Psoas muscle (tissue), 7 donors: ENCODE measurements at regions not wholly inside any gene's neighbourhood (a gene's known extent, or its start where the extent isn't known, plus 50 kb on each side); places are given as distances from the start of the nearest gene placed in this dataset.

Experiments
- ATAC-seq, 4 donors: fragments of 200-7000 bp; cut with Tn5 transposase; one replicate each; pipeline ENCODE4 v1.9.1; 2020; ENCODE audit warnings: moderate library complexity in 3 of 4, mild to moderate bottlenecking in 2 of 4
- DNase-seq, 2 donors: peaks; one replicate each; pipeline ENCODE4 v3.0.0-alpha.2; 2020
- H3K27ac ChIP-seq: fragments of 200-600 bp; one replicate; pipeline ENCODE4 v1.8.0; 2022
- H3K27me3 ChIP-seq, 3 donors: fragments of 200-600 bp in 1 of 3; one replicate each; pipeline versions ENCODE4 v1.6.1 to v1.8.0; 2013 to 2022; ENCODE audit warnings: low read length in 2 of 3, mild to moderate bottlenecking in 2 of 3, moderate library complexity in 1 of 3; ENCODE audit not compliant: insufficient read depth in 3 of 3
- H3K36me3 ChIP-seq, 2 donors: fragments of 200-600 bp in 1 of 2; one replicate each; pipeline versions ENCODE4 v1.6.1 to v1.8.0; 2013 to 2022; ENCODE audit warnings: low read depth in 1 of 2, mild to moderate bottlenecking in 1 of 2, moderate library complexity in 1 of 2; ENCODE audit not compliant: insufficient read depth in 1 of 2
- H3K4me1 ChIP-seq: fragments of 200-600 bp; one replicate; pipeline ENCODE4 v1.8.0; 2022
- H3K4me3 ChIP-seq: fragments of 200-600 bp; one replicate; pipeline ENCODE4 v1.8.0; 2022; ENCODE audit warnings: mild to moderate bottlenecking
- H3K9me3 ChIP-seq: fragments of 200-600 bp; one replicate; pipeline ENCODE4 v1.8.0; 2022
- WGBS, 3 donors: extraction: QIAGEN DNeasy Blood & Tissue Kit; methylation state at CpG; one replicate each; pipeline versions ENCODE4 v1.1.6 to v1.1.7; 2013; 5-methylcytosine and 5-hydroxymethylcytosine counted together
- intact Hi-C, 2 donors: fragments of 100-400 bp; cut with DNase I; formaldehyde crosslinking; loops; one replicate each; pipeline versions ENCODE4 v1.11.0 to v1.14.2; 2022
- TF ChIP-seq, protein P1 (sequence below): fragments of 200-600 bp; IDR thresholded peaks from one replicate; pipeline ENCODE4 v1.8.0; 2022; ENCODE audit warnings: antibody characterized with exemption
- donor health status: healthy with polysubstance abuse.
- donor health status: DM: no; HTN: no; CAD: no; lungs with moderate emphysema.
- donor health status: Bipolar disorder and iron deficiency.
- donor health status: healthy.
- donor health status: DM: yes; HTN: yes; CAD: no.
- donor health status: DM: no; HTN: no; CAD: no.
- donor health status: DM: yes; HTN: yes; CAD: no.

DNA sequence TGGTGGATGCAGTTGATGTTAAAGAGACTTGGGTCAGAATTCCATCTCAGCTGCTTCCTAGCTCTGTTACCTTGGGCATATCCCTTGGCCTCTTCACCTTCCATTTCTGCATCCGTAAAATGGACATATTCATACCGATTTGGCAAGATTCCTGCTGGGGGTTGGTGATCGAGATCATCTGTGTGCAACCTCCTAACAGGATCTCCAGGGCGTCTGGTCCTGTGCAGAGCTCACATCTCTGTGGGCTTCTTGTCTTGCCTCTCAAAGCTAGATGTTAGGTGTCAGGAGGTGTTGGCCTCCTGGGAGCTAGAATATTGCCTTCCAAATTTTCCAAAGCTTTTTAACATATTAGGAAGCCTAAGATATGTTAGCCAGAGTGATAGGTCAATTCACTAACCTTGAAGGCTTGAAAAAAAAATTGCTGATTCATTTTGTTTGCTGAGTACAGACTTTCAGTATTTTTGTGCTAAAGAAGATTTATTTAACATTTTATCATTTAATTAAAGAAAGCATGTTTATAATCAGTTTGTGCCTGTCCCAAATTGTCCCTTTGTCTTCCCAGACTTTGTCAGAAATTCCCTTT is 69.7 kb upstream of the ZNF516 start:
- intact Hi-C loops, result loop anchor here in 1 of 2 donors (2.0 to 5.0 kb wide), 2 partner anchors 58 to 72 kb away; no protein-coding TSS in a partner anchor
- TF ChIP-seq, protein P1, sequence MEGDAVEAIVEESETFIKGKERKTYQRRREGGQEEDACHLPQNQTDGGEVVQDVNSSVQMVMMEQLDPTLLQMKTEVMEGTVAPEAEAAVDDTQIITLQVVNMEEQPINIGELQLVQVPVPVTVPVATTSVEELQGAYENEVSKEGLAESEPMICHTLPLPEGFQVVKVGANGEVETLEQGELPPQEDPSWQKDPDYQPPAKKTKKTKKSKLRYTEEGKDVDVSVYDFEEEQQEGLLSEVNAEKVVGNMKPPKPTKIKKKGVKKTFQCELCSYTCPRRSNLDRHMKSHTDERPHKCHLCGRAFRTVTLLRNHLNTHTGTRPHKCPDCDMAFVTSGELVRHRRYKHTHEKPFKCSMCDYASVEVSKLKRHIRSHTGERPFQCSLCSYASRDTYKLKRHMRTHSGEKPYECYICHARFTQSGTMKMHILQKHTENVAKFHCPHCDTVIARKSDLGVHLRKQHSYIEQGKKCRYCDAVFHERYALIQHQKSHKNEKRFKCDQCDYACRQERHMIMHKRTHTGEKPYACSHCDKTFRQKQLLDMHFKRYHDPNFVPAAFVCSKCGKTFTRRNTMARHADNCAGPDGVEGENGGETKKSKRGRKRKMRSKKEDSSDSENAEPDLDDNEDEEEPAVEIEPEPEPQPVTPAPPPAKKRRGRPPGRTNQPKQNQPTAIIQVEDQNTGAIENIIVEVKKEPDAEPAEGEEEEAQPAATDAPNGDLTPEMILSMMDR, result no peak
- no peaks in the 10 kb centered on the region for H3K4me1 ChIP-seq
- H3K9me3 ChIP-seq, result no peaks in the 10 kb centered on the region
- peak in 1 of 4 donors; percentile 21 for ATAC-seq
- peak overlapping the region; percentile 72 for H3K27ac ChIP-seq
- H3K36me3 ChIP-seq, result no peaks in the 10 kb centered on the region
- 29 to 33% (median 30%) methylated on average over 4 of the region's 4 CpGs for WGBS, 3 donors
- no peaks in the 10 kb centered on the region for H3K27me3 ChIP-seq
- peak overlapping the region; percentile 56 for H3K4me3 ChIP-seq
- no peak for DNase-seq

DNA sequence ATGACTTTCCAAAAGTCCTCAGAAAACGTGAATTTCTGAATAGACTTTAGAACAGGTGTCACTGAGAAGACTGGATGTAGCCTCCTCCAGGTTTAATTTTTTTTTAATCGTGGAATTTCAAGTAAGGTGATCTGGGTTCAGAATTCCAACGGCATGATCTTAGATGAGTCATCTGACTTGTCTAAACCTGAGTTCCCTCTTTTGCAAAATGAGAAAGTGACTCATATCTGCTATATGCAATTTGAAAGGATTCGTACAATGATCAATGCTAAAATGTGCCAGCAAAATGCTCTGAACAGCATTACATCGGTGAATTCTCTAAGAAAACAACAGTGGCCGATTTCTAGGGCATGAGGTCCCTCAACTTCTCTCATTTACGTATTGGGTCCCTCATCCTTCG is 69.1 kb upstream of the ZNF516 start:
- H3K27ac ChIP-seq, result peak overlapping the region; percentile 72
- no peaks in the 10 kb centered on the region for H3K4me1 ChIP-seq
- H3K36me3 ChIP-seq, result no peaks in the 10 kb centered on the region
- intact Hi-C loops, result loop anchor here in 1 of 2 donors (2.0 kb wide), 1 partner anchor 71 kb away; no protein-coding TSS in a partner anchor
- no peak overlapping the region for H3K4me3 ChIP-seq
- ATAC-seq (no peak), DNase-seq (no peak)
- 82 to 85% (median 83%) methylated on average over 8 of the region's 8 CpGs for WGBS, 3 donors
- TF ChIP-seq, protein P1, result no peak
- H3K27me3 ChIP-seq, result no peaks in the 10 kb centered on the region
- no peaks in the 10 kb centered on the region for H3K9me3 ChIP-seq

DNA sequence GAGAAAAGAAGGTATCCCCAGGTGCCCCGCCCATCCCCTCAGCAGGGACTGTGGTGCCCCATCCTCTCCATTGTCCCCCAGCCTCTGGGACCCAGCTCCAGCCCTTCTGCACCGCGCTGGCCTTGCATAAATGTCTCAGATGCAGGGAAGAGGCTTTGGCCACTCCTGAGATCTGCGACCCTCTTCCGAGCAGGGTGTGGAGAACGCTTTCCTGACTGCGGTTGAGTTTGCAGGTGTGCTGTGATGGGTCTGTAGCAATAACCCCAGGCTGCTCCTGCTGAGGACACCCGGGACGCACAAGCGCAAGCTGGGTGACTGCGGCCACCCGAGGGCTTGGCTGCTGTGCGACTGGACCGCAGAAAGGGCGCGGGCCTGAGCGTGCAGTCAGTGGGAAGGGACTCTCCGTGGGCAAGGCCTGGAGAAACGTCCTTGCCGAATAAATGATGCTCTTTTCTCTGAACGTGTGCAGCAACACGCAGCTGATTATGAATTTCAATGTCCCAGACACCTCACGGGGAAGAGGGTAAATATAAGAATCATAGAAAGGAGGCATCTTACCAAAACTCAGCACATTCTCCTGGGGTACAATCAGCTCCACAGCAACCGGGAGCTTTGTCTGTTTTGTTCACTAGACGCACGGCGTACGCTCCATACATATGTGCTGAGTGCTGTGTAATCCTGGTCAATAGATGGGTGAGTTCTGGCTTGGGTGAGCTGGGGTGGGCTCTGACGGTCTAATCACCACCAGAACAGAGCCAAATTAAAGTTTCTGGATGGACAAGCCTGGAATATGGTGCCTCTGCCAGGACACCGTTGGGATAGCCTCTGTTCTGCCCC is 67.5 kb upstream of the ZNF516 start:
- no peaks in the 10 kb centered on the region for H3K4me1 ChIP-seq
- intact Hi-C loops, result no loop called here
- H3K27ac ChIP-seq, result no peak overlapping the region
- TF ChIP-seq, protein P1, result no peak
- ATAC-seq, result no peak
- H3K36me3 ChIP-seq, result no peaks in the 10 kb centered on the region
- no peaks in the 10 kb centered on the region for H3K27me3 ChIP-seq
- no peak overlapping the region for H3K4me3 ChIP-seq
- WGBS, 3 donors, result 94 to 96% (median 95%) methylated on average over 30 of the region's 30 CpGs
- no peaks in the 10 kb centered on the region for H3K9me3 ChIP-seq
- DNase-seq, result no peak

DNA sequence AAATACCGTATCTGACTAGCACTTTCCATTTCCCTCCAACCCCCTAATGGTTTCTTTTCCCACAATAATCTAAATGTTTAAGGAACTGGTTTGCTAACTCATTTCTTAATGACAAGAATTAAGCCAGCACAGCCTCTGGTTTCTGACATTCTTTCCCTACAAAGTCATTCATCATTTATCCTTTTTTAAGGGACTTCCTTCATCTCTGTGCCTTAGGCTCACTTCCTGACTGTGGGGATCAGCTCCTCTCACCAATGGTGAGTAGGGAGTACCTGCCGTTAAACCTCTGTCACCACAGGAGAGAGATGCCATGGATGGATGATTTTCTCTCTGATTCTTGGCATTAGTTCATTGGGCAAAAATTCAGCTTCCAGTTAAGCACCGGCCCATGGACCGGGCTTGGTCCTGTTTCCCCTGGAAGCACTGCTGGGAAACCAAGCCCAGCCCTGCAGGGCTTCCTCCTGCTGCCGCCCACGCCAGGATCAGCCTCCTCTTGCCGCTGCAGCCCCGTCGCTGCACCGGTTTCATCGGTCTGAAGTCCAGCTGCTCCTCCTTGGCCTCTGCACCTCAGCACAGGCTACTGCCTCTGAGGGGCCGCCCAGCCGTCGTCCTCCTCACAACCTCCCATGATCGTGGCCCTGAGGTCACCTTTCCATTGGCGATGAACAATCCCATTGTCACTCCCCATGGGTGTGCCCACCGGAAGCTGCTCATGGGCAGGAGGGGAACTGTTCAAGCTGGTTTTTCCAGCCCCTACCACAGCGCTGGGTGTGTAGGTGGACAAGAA is 64.0 kb upstream of the ZNF516 start:
- no peak overlapping the region for H3K4me3 ChIP-seq
- no peaks in the 10 kb centered on the region for H3K36me3 ChIP-seq
- TF ChIP-seq, protein P1, result no peak
- H3K9me3 ChIP-seq, result no peaks in the 10 kb centered on the region
- no peak for ATAC-seq
- H3K27me3 ChIP-seq, result no peaks in the 10 kb centered on the region
- WGBS, 3 donors, result 64 to 71% (median 66%) methylated on average over 18 of the region's 18 CpGs
- no peak overlapping the region for H3K27ac ChIP-seq
- DNase-seq, result no peak
- no peaks in the 10 kb centered on the region for H3K4me1 ChIP-seq
- intact Hi-C loops, result no loop called here
